Brain microvascular endothelial cell (primary cell): ENCODE measurements at regions not wholly inside any gene's neighbourhood (a gene's known extent, or its start where the extent isn't known, plus 50 kb on each side); places are given as distances from the start of the nearest gene placed in this dataset.
"Not testable (repeated sequence)": the region's sequence is repeated elsewhere in the genome, so short reads cannot be mapped to it uniquely, and the experiment has no call there.

Experiments
- DNase-seq: peaks from one replicate; pipeline ENCODE4 v3.0.0-alpha.2; 2020
- H3K27ac ChIP-seq: fragments of 250-450 bp; sonication (Bioruptor Pico); 2 replicates; pipeline ENCODE4 v1.5.1; 2020; ENCODE audit warnings: mild to moderate bottlenecking, moderate library complexity
- H3K27me3 ChIP-seq: fragments of 250-450 bp; sonication (Bioruptor Pico); replicated peaks from 2 replicates; pipeline ENCODE4 v1.5.1; 2020; ENCODE audit warnings: mild to moderate bottlenecking
- H3K36me3 ChIP-seq: fragments of 250-450 bp; sonication (Bioruptor Pico); replicated peaks from 2 replicates; pipeline ENCODE4 v1.5.1; 2020; ENCODE audit warnings: mild to moderate bottlenecking
- H3K4me3 ChIP-seq: 2 replicates; pipeline ENCODE4 v1.5.1; 2011; ENCODE audit warnings: low read depth, mild to moderate bottlenecking, control low read depth, low read length, moderate library complexity
- CTCF ChIP-seq: IDR thresholded peaks from 2 replicates; pipeline ENCODE4 v1.5.1; 2011; ENCODE audit warnings: low read depth, mild to moderate bottlenecking, moderate library complexity, low read length, control low read depth, inconsistent platforms; ENCODE audit errors: missing control alignments
- in situ Hi-C: cut with HindIII; loops from 2 replicates; pipeline ENCODE4 v1.10.0; 2017; ENCODE audit warnings: low sequenced_read_pairs, low pct_ligation_motif_present

DNA sequence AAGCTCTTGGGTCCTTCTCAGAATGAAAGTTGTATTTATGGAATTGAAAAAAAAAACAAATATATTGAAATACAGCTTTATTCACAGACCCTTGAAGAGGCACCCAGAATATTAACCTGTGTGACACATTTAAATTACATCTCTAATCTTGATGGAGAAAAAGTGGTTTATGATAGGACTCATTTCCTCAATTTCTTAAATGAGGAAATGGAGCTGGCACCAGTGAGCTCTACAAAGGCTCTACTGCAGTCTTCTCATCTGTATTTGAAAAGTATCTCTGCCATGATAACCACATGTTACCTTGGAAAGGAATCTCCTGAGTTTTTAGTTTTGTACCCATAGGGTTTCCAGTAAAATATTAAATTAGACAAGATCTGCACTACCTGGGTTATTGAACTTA lies 186.5 kb downstream of the HIPK3 start:
- no peak for TF ChIP-seq CTCF
- in situ Hi-C loops, result no loop called here

GRCh38 chr11:33438301-33438700 lies 181.1 kb downstream of the HIPK3 start:
- Histone ChIP-seq H3K4me3 (no peak overlapping the region), H3K27me3 (no peaks in the 10 kb centered on the region), H3K27ac (no peak overlapping the region), H3K36me3 (no peaks in the 10 kb centered on the region)
- in situ Hi-C loops, result no loop called here
- TF ChIP-seq CTCF, result no peak
- DNase-seq, result no peak

More for the DNA sequence above, 186.5 kb downstream of the HIPK3 start:
- H3K27me3 ChIP-seq, result no peaks in the 10 kb centered on the region
- no peak overlapping the region for H3K4me3 ChIP-seq
- no peak for DNase-seq
- no peaks in the 10 kb centered on the region for H3K36me3 ChIP-seq
- H3K27ac ChIP-seq, result no peak overlapping the region

GRCh38 chr11:33437529-33437928 lies 180.3 kb downstream of the HIPK3 start:
- no peaks in the 10 kb centered on the region for H3K27me3 ChIP-seq
- H3K4me3 ChIP-seq, result no peak overlapping the region
- DNase-seq, result no peak
- in situ Hi-C loops, result no loop called here
- H3K36me3 ChIP-seq, result no peaks in the 10 kb centered on the region
- H3K27ac ChIP-seq, result no peak overlapping the region
- TF ChIP-seq CTCF, result no peak

GRCh38 chr11:33435216-33435615 lies 178.0 kb downstream of the HIPK3 start:
- in situ Hi-C loops, result no loop called here
- Histone ChIP-seq H3K27ac (no peak overlapping the region), H3K36me3 (no peaks in the 10 kb centered on the region), H3K4me3 (no peak overlapping the region), H3K27me3 (no peaks in the 10 kb centered on the region)
- no peak for TF ChIP-seq CTCF
- no peak for DNase-seq

- H3K27me3 ChIP-seq, result no peaks in the 10 kb centered on the region
- no peak for DNase-seq
- in situ Hi-C loops, result no loop called here
- H3K36me3 ChIP-seq, result no peaks in the 10 kb centered on the region
- H3K4me3 ChIP-seq, result no peak overlapping the region
- no peak overlapping the region for H3K27ac ChIP-seq
- TF ChIP-seq CTCF, result no peak
Measured at GRCh38 chr11:33434294-33434693, 177.1 kb downstream of the HIPK3 start.

DNA sequence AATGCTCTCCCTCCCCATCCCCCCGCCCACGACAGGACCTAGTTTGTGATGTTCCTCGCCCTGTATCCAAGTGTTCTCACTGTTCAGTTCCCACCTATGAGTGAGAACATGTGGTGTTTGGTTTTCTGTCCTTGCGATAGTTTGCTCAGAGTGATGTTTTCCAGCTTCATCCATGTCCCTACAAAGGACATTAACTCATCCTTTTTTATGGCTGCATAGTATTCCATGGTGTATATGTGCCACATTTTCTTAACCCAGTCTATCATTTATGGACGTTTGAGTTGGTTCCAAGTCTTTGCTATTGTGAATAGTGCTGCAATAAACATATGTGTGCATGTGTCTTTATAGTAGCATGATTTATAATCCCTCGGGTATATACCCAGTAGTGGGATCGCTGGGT lies 171.3 kb downstream of the HIPK3 start:
- H3K4me3 ChIP-seq, H3K27ac ChIP-seq, DNase-seq, H3K36me3 ChIP-seq, H3K27me3 ChIP-seq, in situ Hi-C loops: not testable (repeated sequence)
